SU-DHL-6 (cell line): ENCODE measurements at regions not wholly inside any gene's neighbourhood (a gene's known extent, or its start where the extent isn't known, plus 50 kb on each side); places are given as distances from the start of the nearest gene placed in this dataset.

ENCODE experiments used
- CTCF ChIP-seq: fragments of 200-600 bp; sonication (generic); IDR thresholded peaks from one replicate; pipeline ENCODE4 v1.5.1; 2017; ENCODE audit warnings: antibody characterized with exemption, mild to moderate bottlenecking, low read length, moderate library complexity; ENCODE audit not compliant: insufficient read depth, poor library complexity, severe bottlenecking
- EZH2phosphoT487 ChIP-seq: fragments of 200-600 bp; sonication (generic), shearing (Covaris generic); conservative IDR thresholded peaks from 2 replicates; pipeline ENCODE4 v1.6.1; 2018; ENCODE audit warnings: mild to moderate bottlenecking, antibody characterized with exemption, low read length, moderate library complexity, mixed read lengths

- no peak for TF ChIP-seq CTCF
- TF ChIP-seq EZH2phosphoT487: no peak
These were observed 351.1 kb downstream of the TFEC start for GRCh38 chr7:115679423-115679822.
